Keratinocyte (primary cell): ENCODE measurements at regions not wholly inside any gene's neighbourhood (a gene's known extent, or its start where the extent isn't known, plus 50 kb on each side); places are given as distances from the start of the nearest gene placed in this dataset.

Experiments
- DNase-seq: peaks from one replicate; pipeline ENCODE4 v3.0.0-alpha.2; 2011; ENCODE audit warnings: low read depth, missing footprints, low spot score
- FAIRE-seq: peaks from 2 replicates; lab custom pipeline; 2011; peaks lifted over from hg19 to GRCh38; lab: Jason Lieb, UNC
- H2AFZ ChIP-seq: 2 replicates; pipeline ENCODE4 v1.6.0; 2012; ENCODE audit warnings: low read length, control low read depth, inconsistent platforms; ENCODE audit not compliant: control insufficient read depth
- H3K27ac ChIP-seq: 2 replicates; pipeline ENCODE4 v1.5.1; 2011; ENCODE audit warnings: low read length; ENCODE audit not compliant: control insufficient read depth, insufficient read depth
- H3K27me3 ChIP-seq: 3 replicates; pipeline ENCODE4 v1.6.0; 2011; ENCODE audit warnings: low read length; ENCODE audit not compliant: control insufficient read depth, insufficient read depth; ENCODE audit errors: extremely low read depth
- H3K36me3 ChIP-seq, 2 experiments: 2 replicates in 1 of 2; 3 replicates in 1 of 2; pipeline ENCODE4 v1.5.1; 2011; ENCODE audit warnings: low read length in 2 of 2, mild to moderate bottlenecking in 1 of 2; ENCODE audit not compliant: control insufficient read depth in 2 of 2, insufficient read depth in 2 of 2; ENCODE audit errors: extremely low read depth in 1 of 2
- H3K4me1 ChIP-seq: 3 replicates; pipeline ENCODE4 v1.5.1; 2011; ENCODE audit warnings: low read length; ENCODE audit not compliant: control insufficient read depth, insufficient read depth; ENCODE audit errors: extremely low read depth
- H3K4me2 ChIP-seq: 3 replicates; pipeline ENCODE4 v1.6.0; 2011; ENCODE audit warnings: low read depth, low read length; ENCODE audit not compliant: control insufficient read depth, insufficient read depth; ENCODE audit errors: extremely low read depth
- H3K4me3 ChIP-seq, 3 experiments: fragments of 200-600 bp in 1 of 3; sonication (generic) in 1 of 3; 2 replicates in 2 of 3; 3 replicates in 1 of 3; pipeline ENCODE4 v1.5.1; 2011 to 2016; ENCODE audit warnings: low read length in 3 of 3, mild to moderate bottlenecking in 3 of 3, control low read depth in 2 of 3, inconsistent platforms in 1 of 3, low read depth in 1 of 3, mixed read lengths in 1 of 3, mixed run types in 1 of 3, moderate library complexity in 1 of 3; ENCODE audit not compliant: control insufficient read depth in 2 of 3, insufficient read depth in 2 of 3; ENCODE audit errors: extremely low read depth in 1 of 3
- H3K79me2 ChIP-seq: 2 replicates; pipeline ENCODE4 v1.6.0; 2012; ENCODE audit warnings: low read length; ENCODE audit not compliant: control insufficient read depth, insufficient read depth
- H3K9ac ChIP-seq: 3 replicates; pipeline ENCODE4 v1.6.0; 2011; ENCODE audit warnings: low read length; ENCODE audit not compliant: control insufficient read depth, insufficient read depth; ENCODE audit errors: extremely low read depth
- H3K9me1 ChIP-seq: 3 replicates; pipeline ENCODE4 v1.6.0; 2011; ENCODE audit warnings: low read length; ENCODE audit not compliant: control insufficient read depth, insufficient read depth; ENCODE audit errors: extremely low read depth
- H3K9me3 ChIP-seq: 2 replicates; pipeline ENCODE4 v1.5.1; 2012; ENCODE audit warnings: low read depth, low read length; ENCODE audit not compliant: control insufficient read depth
- H4K20me1 ChIP-seq: 3 replicates; pipeline ENCODE4 v1.6.0; 2011; ENCODE audit warnings: low read length; ENCODE audit not compliant: control insufficient read depth, insufficient read depth; ENCODE audit errors: extremely low read depth
- CTCF ChIP-seq, 3 experiments: IDR thresholded peaks in 1 of 3; conservative IDR thresholded peaks in 1 of 3; optimal IDR thresholded peaks in 1 of 3; 2 replicates in 2 of 3; 3 replicates in 1 of 3; pipeline versions ENCODE3 to v1.5.1; 2011; ENCODE audit warnings: low read length in 3 of 3, mild to moderate bottlenecking in 3 of 3, moderate library complexity in 2 of 3, control low read depth in 1 of 3, inconsistent platforms in 1 of 3; ENCODE audit not compliant: insufficient read depth in 2 of 3; ENCODE audit errors: extremely low read depth in 1 of 3
- EZH2 ChIP-seq: IDR thresholded peaks from one replicate; pipeline ENCODE4 v1.6.1; 2012; ENCODE audit warnings: inconsistent platforms, mild to moderate bottlenecking, low read length, moderate library complexity
- dilution Hi-C: fragments of 300-500 bp; cut with MboI; formaldehyde crosslinking; loops from one replicate; pipeline ENCODE4 v1.7.0; 2020; ENCODE audit warnings: low sequenced_read_pairs; ENCODE audit not compliant: extremely low pct_ligation_motif_present

GRCh38 chr5:174329738-174330137, 284.2 kb downstream of the NSG2 start:
- no peak overlapping the region for H3K4me3 ChIP-seq
- H3K27ac ChIP-seq, result no peak overlapping the region
- no peak for DNase-seq
- H3K9me3 ChIP-seq, result no peaks in the 10 kb centered on the region
- peaks cover 4% of the 10 kb centered on the region for H3K4me1 ChIP-seq
- H2AFZ ChIP-seq, result no peak overlapping the region
- TF ChIP-seq EZH2 (no peak), CTCF (optimal IDR thresholded peaks at IDR 0.05 in 1 of 3, IDR thresholded peaks at IDR 0.05 in 1 of 3, conservative IDR thresholded peaks at IDR 0.05 in 1 of 3; ENCODE audit: extremely low read depth in 1 of 3, insufficient read depth in 2 of 3, low read length in 3 of 3) (no peak)
- no peaks in the 10 kb centered on the region for H3K79me2 ChIP-seq
- no peak overlapping the region for H3K4me2 ChIP-seq
- no peaks in the 10 kb centered on the region for H3K9me1 ChIP-seq
- H3K27me3 ChIP-seq, result no peaks in the 10 kb centered on the region
- dilution Hi-C loops, result no loop called here
- no peaks in the 10 kb centered on the region for H3K36me3 ChIP-seq
- no peak for FAIRE-seq
- no peaks in the 10 kb centered on the region for H4K20me1 ChIP-seq
- H3K9ac ChIP-seq, result no peak overlapping the region

- H3K9me1 ChIP-seq, result no peaks in the 10 kb centered on the region
- dilution Hi-C loops, result no loop called here
- no peaks in the 10 kb centered on the region for H3K27me3 ChIP-seq
- H3K79me2 ChIP-seq, result no peaks in the 10 kb centered on the region
- FAIRE-seq (no peak), DNase-seq (no peak)
- H3K9ac ChIP-seq, result no peak overlapping the region
- H3K27ac ChIP-seq, result no peak overlapping the region
- peaks cover 2% of the 10 kb centered on the region for H3K4me1 ChIP-seq
- H3K9me3 ChIP-seq, result no peaks in the 10 kb centered on the region
- no peak overlapping the region for H2AFZ ChIP-seq
- H3K36me3 ChIP-seq, result no peaks in the 10 kb centered on the region
- no peak for TF ChIP-seq CTCF (optimal IDR thresholded peaks at IDR 0.05 in 1 of 3, IDR thresholded peaks at IDR 0.05 in 1 of 3, conservative IDR thresholded peaks at IDR 0.05 in 1 of 3; ENCODE audit: extremely low read depth in 1 of 3, insufficient read depth in 2 of 3, low read length in 3 of 3)
- no peak for TF ChIP-seq EZH2
- H4K20me1 ChIP-seq, result no peaks in the 10 kb centered on the region
- no peak overlapping the region for H3K4me3 ChIP-seq
- no peak overlapping the region for H3K4me2 ChIP-seq
Measured at GRCh38 chr5:174335682-174336364, 290.3 kb downstream of the NSG2 start.
